Fibroblast of skin of left biceps (primary cell): ENCODE measurements at regions not wholly inside any gene's neighbourhood (a gene's known extent, or its start where the extent isn't known, plus 50 kb on each side); places are given as distances from the start of the nearest gene placed in this dataset.
"Not testable (repeated sequence)": the region's sequence is repeated elsewhere in the genome, so short reads cannot be mapped to it uniquely, and the experiment has no call there.

ENCODE experiments used
- DNase-seq, 2 experiments: peaks; one replicate each; pipeline ENCODE4 v3.0.0-alpha.2; 2013; ENCODE audit warnings: low read depth in 2 of 2

- DNase-seq = no peak
Observed at GRCh38 chr3:71962561-71963240, 177.8 kb upstream of the PROK2 start.

GRCh38 chr3:71961891-71962290 is 176.9 kb upstream of the PROK2 start:
- DNase-seq = no peak

GRCh38 chr3:71961378-71961777 is 176.4 kb upstream of the PROK2 start:
- DNase-seq = no peak

DNA sequence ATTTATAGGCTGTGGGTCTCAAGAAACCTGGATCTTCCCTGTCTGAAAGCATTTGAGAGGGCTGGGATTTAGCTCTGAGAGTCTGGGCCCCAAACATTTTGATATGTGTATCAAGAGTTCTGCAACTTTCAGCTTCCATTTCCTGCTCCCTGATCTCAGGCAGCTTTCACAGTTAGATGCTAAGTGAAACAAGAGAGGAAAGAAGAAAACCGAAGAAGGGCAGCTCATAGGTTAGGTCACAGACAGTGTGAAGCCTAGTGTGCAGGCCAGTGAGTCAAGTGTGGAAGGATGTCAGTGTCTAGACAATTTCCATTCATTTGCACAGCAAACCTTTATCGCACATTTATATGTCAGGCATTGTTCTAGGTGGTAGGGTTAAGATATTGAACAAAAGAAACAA is 173.6 kb upstream of the PROK2 start:
- no peak for DNase-seq

- no peak for DNase-seq
Observed at GRCh38 chr3:71956716-71957115, 171.8 kb upstream of the PROK2 start.

DNA sequence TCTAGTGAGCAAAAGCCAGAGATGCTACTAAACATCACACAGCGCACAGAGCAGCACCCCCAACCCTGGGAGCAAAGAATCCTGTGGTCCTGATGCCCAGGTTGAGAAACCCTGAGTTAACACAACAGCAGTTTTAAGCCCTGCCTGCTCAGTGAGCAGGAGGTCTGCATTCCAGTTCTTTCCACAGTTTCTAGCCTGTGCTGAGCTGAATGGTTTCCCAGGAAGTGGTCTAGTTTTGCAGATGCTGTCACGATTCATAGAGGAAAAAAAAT is 171.1 kb upstream of the PROK2 start:
- no peak for DNase-seq

DNA sequence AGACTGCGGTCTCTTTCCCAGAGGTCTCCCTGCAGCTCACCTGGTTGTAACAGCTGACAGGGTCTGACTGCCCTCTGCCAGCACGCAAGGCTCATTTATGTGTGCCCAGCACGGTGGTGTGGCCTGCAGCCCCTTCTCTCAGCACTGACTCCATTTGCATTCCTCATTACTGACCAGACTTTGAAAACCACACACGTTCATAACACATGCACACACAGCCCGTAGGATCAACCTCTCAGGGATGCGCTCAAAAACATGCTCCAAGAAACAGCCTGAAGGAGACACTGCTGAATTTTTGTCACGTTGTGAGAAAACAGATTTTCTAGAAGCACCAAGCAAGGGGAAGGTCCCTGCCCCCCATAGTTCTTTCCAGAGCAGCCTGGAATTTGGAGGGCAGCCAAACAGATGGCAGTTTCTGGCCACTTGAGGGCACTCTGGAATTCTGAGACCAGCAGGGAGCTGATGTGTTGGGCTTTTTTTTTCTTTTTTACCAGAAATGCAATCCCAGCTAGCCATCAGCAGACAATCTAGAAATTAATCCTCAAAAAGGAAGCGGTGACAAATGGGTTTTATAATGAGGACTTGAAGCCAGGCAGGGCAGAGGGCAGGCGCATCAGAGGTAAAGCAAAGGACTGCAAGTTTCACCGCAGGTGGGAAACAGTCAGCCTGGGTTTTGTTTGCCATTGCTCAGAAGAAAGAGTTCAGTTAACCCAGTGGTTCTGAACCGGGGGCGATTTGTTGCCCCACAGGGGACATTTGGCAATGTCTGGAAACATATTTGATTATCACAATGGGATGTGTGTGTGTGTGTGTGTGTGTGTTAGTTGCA is 170.5 kb upstream of the PROK2 start:
- peak; percentile 81 to 83 for DNase-seq

DNA sequence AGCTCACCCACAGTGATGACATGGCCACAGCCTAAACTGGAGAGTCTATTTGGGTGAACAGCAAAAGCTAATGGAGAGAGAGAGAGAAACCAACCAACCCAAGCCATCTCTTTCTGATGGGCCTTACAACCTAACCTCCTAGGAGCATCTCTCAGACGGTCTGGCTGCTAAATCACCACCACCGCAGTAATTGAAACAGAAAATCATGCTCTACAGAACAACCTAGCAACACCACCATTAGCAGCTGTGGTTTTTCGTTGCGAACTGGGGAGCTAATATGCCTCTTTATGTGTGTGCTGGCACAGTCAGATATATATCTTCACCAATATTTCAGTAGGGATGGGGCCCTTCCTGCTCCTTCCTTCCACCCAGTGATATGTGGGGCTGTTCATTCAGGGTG is 166.9 kb upstream of the PROK2 start:
- DNase-seq = no peak

DNA sequence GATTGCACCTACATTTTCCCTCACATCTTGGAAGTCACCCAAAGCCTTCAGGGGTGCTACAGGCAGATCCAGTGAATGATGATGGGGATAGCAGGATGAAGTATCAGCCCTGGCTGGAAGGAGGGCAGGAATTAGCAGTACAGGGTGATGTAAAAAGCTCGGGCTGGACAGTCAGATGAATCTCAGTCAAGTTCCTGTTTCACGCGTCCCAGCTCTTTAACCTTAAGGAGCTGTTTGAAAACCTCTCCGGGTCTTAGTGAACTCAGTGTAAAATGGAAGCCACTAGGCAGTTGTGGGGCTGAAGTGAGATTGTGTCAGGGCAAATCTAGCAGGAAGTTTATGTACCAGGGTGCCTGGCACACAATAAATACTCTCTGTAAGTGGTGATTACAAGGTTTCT is 166.4 kb upstream of the PROK2 start:
- DNase-seq = no peak

GRCh38 chr3:71949442-71949841 is 164.5 kb upstream of the PROK2 start:
- peak in 1 of 2 experiments; percentile 30 for DNase-seq

GRCh38 chr3:71944482-71945065 is 159.6 kb upstream of the PROK2 start:
- DNase-seq = no peak

GRCh38 chr3:71942432-71943187 is 157.7 kb upstream of the PROK2 start:
- no peak for DNase-seq

DNA sequence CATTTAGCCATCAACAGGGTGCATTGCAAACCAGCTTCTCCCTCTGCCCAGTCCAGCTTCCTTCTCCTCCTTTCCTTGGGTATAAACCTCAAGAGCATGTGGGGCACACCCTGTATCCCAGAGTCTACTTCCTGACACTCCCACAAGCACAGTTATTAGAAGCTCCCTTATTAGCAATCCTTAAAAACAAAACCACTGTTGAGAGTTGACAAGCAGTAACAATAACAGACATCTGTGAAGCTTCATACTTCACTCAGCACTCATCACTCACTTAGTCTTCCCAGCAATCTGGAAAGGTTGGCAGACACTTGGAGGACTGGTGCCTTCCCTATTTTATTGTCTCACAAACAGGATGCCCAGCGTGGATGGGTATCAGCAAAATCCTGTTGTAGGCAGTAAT is 155.5 kb upstream of the PROK2 start:
- DNase-seq = no peak

DNA sequence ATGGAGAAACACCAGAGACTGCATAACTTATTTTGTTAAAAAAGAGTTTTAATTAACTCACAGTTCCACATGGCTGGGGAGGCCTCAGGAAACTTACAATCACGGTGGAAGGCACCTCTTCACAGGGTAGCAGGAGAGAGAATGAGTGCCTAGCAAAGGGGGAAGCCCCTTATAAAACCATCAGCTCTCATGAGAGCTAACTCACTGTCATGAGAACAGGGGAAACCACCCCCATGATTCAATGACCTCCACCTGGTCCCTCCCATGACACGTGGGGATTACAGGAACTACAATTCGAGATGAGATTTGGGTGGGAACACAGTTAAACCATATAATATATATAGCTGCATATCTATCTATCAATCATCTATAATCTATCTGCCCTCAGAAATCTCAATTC is 153.1 kb upstream of the PROK2 start:
- DNase-seq = not testable (repeated sequence)

DNA sequence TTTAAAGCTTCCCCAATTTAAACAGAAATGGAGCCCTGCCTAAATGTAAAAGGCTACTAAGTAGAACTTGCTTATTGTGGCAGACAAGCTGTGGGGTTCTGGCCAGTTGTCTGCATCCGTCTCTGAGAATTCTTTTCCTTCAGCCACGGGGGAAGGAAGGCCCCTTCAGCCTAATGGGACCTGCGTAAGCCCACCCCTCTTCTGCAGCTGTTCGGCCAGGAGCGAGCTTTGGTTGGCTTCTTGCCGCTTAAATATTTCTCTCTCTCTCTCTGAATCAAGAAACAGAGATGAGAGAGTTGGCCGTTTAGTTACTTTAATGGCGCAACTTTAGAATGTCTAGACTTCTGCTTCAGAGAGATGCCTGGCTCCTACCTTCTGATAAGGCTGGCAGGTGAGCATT is 151.7 kb upstream of the PROK2 start:
- DNase-seq = no peak

DNA sequence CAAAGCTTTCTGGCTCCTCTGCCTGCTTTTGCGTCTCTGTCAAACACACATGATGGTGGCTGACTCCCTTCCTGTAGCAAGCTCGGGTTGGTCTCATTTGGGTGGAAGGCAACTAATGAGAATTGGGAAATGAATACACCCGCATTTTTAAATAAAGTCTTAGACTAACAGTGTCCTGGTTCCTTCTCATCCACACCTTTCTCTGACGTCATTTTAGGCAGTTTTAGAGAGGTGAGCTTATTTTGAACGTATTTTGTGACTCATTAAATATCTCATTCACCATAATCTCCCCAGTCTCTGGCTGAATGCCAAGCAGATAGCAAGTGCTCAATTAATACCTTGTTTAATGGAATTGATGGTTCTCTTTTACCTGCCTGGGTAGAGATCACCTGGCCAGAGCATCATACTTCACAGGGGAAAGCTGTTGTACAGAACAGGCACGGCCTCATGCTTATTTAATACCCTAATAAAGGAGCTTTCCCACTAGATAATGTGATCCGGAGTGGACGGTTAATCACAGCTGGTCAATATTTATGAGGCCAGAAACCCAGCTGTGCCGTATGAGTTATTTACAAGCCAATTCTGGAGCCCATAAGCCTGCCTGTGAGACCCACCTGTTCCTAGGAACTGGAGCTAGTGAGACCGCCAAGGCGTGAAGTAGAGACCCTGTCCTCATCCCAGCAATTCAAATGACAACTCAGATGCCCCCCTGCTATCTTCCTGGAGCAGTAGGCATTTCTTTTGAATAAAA is 149.7 kb upstream of the PROK2 start:
- DNase-seq = no peak

- no peak for DNase-seq
Observed at GRCh38 chr3:71931922-71932321, 147.0 kb upstream of the PROK2 start.

GRCh38 chr3:71930056-71930991 is 145.4 kb upstream of the PROK2 start:
- DNase-seq = peak in 1 of 2 experiments; percentile 17

- no peak for DNase-seq
Observed at GRCh38 chr3:71928212-71928611, 143.3 kb upstream of the PROK2 start.

- DNase-seq = no peak
Observed at GRCh38 chr3:71927505-71928066, 142.6 kb upstream of the PROK2 start.
